Lower lobe of right lung (tissue), 2 donors: ENCODE measurements at regions not wholly inside any gene's neighbourhood (a gene's known extent, or its start where the extent isn't known, plus 50 kb on each side); places are given as distances from the start of the nearest gene placed in this dataset.

ENCODE experiments used
- ATAC-seq, 2 donors: fragments of 200-7000 bp; cut with Tn5 transposase; one replicate each; pipeline ENCODE4 v1.9.1; 2020 to 2022; ENCODE audit warnings: mild to moderate bottlenecking in 2 of 2, moderate library complexity in 2 of 2
- DNase-seq: peaks from one replicate; pipeline ENCODE4 v3.0.0-alpha.2; 2020
- H3K27ac ChIP-seq: fragments of 200-600 bp; one replicate; pipeline ENCODE4 v1.8.0; 2022
- H3K27me3 ChIP-seq: fragments of 200-600 bp; one replicate; pipeline ENCODE4 v1.8.0; 2022; ENCODE audit warnings: low read depth
- H3K36me3 ChIP-seq: fragments of 200-600 bp; one replicate; pipeline ENCODE4 v1.8.0; 2022; ENCODE audit warnings: mild to moderate bottlenecking
- H3K4me1 ChIP-seq: fragments of 200-600 bp; one replicate; pipeline ENCODE4 v1.8.0; 2022
- H3K4me3 ChIP-seq: fragments of 200-600 bp; one replicate; pipeline ENCODE4 v1.8.0; 2022; ENCODE audit warnings: mild to moderate bottlenecking
- H3K9me3 ChIP-seq: fragments of 200-600 bp; one replicate; pipeline ENCODE4 v1.8.0; 2022
- CTCF ChIP-seq: fragments of 200-600 bp; IDR thresholded peaks from one replicate; pipeline ENCODE4 v1.8.0; 2022; ENCODE audit warnings: antibody characterized with exemption, mild to moderate bottlenecking
- intact Hi-C: fragments of 100-400 bp; cut with DNase I; formaldehyde crosslinking; loops from one replicate; pipeline ENCODE4 v1.11.0; 2022
- donor health status: DM: no; HTN: yes; CAD: no; lungs with severe emphysema.

GRCh38 chrX:121455890-121456289 lies 408.5 kb downstream of the GLUD2 start:
- no peak overlapping the region for H3K27ac ChIP-seq
- no peaks in the 10 kb centered on the region for H3K4me1 ChIP-seq
- no peaks in the 10 kb centered on the region for H3K9me3 ChIP-seq
- H3K36me3 ChIP-seq, result no peaks in the 10 kb centered on the region
- ATAC-seq (no peak), DNase-seq (no peak)
- H3K27me3 ChIP-seq, result no peaks in the 10 kb centered on the region
- intact Hi-C loops, result no loop called here
- no peak for TF ChIP-seq CTCF
- H3K4me3 ChIP-seq, result no peak overlapping the region

DNA sequence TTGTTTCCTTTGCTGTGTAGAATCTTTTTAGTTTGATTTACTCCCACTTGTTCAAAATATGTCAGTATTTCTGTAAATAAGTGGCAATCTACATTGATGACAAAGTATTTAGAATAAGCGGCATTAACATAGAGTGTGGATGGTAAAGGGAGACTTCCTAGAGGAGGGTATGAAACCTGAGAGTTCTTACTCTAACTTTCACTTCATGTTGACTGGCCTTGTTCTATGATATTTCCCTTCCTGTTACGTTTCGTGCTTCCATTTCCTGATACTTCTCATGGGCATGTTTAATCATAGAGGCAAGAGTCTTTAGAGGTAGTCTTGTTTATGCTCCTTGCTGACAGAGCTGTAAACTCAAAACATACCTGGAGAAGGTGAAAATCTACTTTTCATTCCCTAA lies 408.9 kb downstream of the GLUD2 start:
- intact Hi-C loops, result no loop called here
- H3K9me3 ChIP-seq, result no peaks in the 10 kb centered on the region
- DNase-seq (no peak), ATAC-seq (no peak)
- no peaks in the 10 kb centered on the region for H3K27me3 ChIP-seq
- H3K4me1 ChIP-seq, result no peaks in the 10 kb centered on the region
- TF ChIP-seq CTCF, result no peak
- H3K27ac ChIP-seq, result no peak overlapping the region
- no peak overlapping the region for H3K4me3 ChIP-seq
- no peaks in the 10 kb centered on the region for H3K36me3 ChIP-seq

- no peaks in the 10 kb centered on the region for H3K27me3 ChIP-seq
- no peaks in the 10 kb centered on the region for H3K4me1 ChIP-seq
- H3K36me3 ChIP-seq, result no peaks in the 10 kb centered on the region
- DNase-seq (no peak), ATAC-seq (no peak)
- H3K27ac ChIP-seq, result no peak overlapping the region
- H3K4me3 ChIP-seq, result no peak overlapping the region
- H3K9me3 ChIP-seq, result no peaks in the 10 kb centered on the region
- TF ChIP-seq CTCF, result no peak
- intact Hi-C loops, result no loop called here
These were observed 409.7 kb downstream of the GLUD2 start for GRCh38 chrX:121457096-121457495.

- no peaks in the 10 kb centered on the region for H3K27me3 ChIP-seq
- no peaks in the 10 kb centered on the region for H3K36me3 ChIP-seq
- ATAC-seq, result no peak
- DNase-seq, result no peak
- intact Hi-C loops, result no loop called here
- no peaks in the 10 kb centered on the region for H3K9me3 ChIP-seq
- no peak for TF ChIP-seq CTCF
- no peak overlapping the region for H3K4me3 ChIP-seq
- H3K27ac ChIP-seq, result no peak overlapping the region
- H3K4me1 ChIP-seq, result no peaks in the 10 kb centered on the region
These were observed 432.0 kb downstream of the GLUD2 start for GRCh38 chrX:121479406-121479805.

DNA sequence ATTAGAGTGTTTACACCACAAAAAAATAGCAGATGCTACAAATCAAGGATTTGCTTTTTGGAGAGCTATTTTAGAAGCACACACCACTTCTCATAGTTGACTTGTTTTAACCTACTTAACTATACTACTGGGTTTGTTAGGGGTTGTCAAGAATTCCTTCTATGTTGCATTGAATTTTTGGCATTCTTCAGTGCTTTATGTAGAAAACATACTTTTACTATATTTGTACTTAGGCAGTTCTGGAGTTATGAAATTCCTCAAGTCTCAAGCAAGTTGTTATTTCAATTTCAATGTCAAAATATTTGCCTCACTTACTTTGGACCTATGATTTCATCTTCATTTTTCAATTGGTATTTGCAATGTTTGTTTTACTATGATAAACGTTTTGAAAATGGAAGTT lies 449.6 kb downstream of the GLUD2 start:
- H3K27ac ChIP-seq, result no peak overlapping the region
- no peak for DNase-seq
- intact Hi-C loops, result no loop called here
- no peak overlapping the region for H3K4me3 ChIP-seq
- H3K36me3 ChIP-seq, result no peaks in the 10 kb centered on the region
- ATAC-seq, result no peak
- H3K9me3 ChIP-seq, result no peaks in the 10 kb centered on the region
- H3K4me1 ChIP-seq, result no peaks in the 10 kb centered on the region
- TF ChIP-seq CTCF, result no peak
- no peaks in the 10 kb centered on the region for H3K27me3 ChIP-seq

- no peak for TF ChIP-seq CTCF
- intact Hi-C loops, result no loop called here
- Histone ChIP-seq H3K27ac (no peak overlapping the region), H3K4me3 (no peak overlapping the region), H3K27me3 (no peaks in the 10 kb centered on the region), H3K36me3 (no peaks in the 10 kb centered on the region), H3K4me1 (no peaks in the 10 kb centered on the region), H3K9me3 (no peaks in the 10 kb centered on the region)
- no peak for DNase-seq
- ATAC-seq, result no peak
These were observed 456.7 kb downstream of the GLUD2 start for GRCh38 chrX:121504153-121504552.
